Stomach (tissue), 4 donors: ENCODE measurements at regions not wholly inside any gene's neighbourhood (a gene's known extent, or its start where the extent isn't known, plus 50 kb on each side); places are given as distances from the start of the nearest gene placed in this dataset.

Source experiments
- EP300 ChIP-seq: sonication (generic); formaldehyde crosslinking; IDR thresholded peaks from one replicate; pipeline ENCODE4 v1.6.1; 2017; ENCODE audit warnings: antibody characterized with exemption
- POLR2A ChIP-seq, 4 donors: fragments of 450-650 bp; IDR thresholded peaks; one replicate each; pipeline ENCODE4 v1.6.1; 2016; ENCODE audit warnings: antibody characterized with exemption in 4 of 4, control low read depth in 2 of 4, mild to moderate bottlenecking in 1 of 4, moderate library complexity in 1 of 4
- POLR2AphosphoS5 ChIP-seq, 3 donors: sonication (generic); formaldehyde crosslinking; IDR thresholded peaks; one replicate each; pipeline ENCODE4 v1.6.1; 2016; ENCODE audit warnings: antibody characterized with exemption in 3 of 3
- TF ChIP-seq, protein P1 (sequence below), 7 experiments: fragments of 450-650 bp in 4 of 7; fragments of 200-600 bp in 3 of 7; sonication (generic) in 3 of 7; IDR thresholded peaks; one replicate each; pipeline ENCODE4 v1.5.1; 2016 to 2019; ENCODE audit warnings: antibody characterized with exemption in 7 of 7, control low read depth in 2 of 7, mild to moderate bottlenecking in 1 of 7

DNA sequence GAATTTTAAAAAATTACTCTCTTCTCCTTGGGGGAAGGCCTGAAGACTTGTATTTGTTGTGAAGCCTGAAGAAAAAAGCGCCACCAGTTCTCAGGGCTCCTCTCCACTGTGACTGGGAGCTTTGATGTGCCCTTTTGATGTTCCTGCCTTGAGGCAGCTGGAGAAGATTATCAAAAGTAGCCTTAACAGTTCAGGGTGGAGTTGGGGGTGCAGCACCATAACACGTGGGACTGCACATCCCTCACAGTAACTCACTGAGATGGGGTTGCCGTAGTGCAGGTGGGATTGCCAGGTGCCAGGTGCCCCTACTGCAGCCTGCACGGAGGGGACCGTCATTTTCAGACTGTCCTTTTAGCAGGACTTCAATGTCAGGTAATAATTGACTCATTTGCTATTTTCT is 474.1 kb downstream of the ETNK1 start:
- TF ChIP-seq, protein P1, sequence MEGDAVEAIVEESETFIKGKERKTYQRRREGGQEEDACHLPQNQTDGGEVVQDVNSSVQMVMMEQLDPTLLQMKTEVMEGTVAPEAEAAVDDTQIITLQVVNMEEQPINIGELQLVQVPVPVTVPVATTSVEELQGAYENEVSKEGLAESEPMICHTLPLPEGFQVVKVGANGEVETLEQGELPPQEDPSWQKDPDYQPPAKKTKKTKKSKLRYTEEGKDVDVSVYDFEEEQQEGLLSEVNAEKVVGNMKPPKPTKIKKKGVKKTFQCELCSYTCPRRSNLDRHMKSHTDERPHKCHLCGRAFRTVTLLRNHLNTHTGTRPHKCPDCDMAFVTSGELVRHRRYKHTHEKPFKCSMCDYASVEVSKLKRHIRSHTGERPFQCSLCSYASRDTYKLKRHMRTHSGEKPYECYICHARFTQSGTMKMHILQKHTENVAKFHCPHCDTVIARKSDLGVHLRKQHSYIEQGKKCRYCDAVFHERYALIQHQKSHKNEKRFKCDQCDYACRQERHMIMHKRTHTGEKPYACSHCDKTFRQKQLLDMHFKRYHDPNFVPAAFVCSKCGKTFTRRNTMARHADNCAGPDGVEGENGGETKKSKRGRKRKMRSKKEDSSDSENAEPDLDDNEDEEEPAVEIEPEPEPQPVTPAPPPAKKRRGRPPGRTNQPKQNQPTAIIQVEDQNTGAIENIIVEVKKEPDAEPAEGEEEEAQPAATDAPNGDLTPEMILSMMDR (IDR thresholded peaks at IDR 0.05): no peak
- no peak for TF ChIP-seq POLR2A (IDR thresholded peaks at IDR 0.05)
- TF ChIP-seq EP300: no peak
- TF ChIP-seq POLR2AphosphoS5 (IDR thresholded peaks at IDR 0.05): no peak
